Ectodermal cell (in vitro differentiated cells): ENCODE measurements at regions not wholly inside any gene's neighbourhood (a gene's known extent, or its start where the extent isn't known, plus 50 kb on each side); places are given as distances from the start of the nearest gene placed in this dataset.

Experiments used
- H3K27ac ChIP-seq: 2 replicates; pipeline ENCODE4 v1.7.0; 2013; ENCODE audit warnings: mild to moderate bottlenecking, low read depth, low read length; ENCODE audit not compliant: insufficient read depth, poor library complexity, severe bottlenecking
- H3K27me3 ChIP-seq: 2 replicates; pipeline ENCODE4 v1.7.0; 2013; ENCODE audit warnings: mild to moderate bottlenecking, low read length; ENCODE audit not compliant: insufficient read depth, control insufficient read depth, poor library complexity, severe bottlenecking
- H3K36me3 ChIP-seq: one replicate; pipeline ENCODE4 v1.7.0; 2013; ENCODE audit warnings: low read length; ENCODE audit not compliant: control insufficient read depth, insufficient read depth
- H3K4me1 ChIP-seq: one replicate; pipeline ENCODE4 v1.7.0; 2013; ENCODE audit warnings: low read length; ENCODE audit not compliant: control insufficient read depth, insufficient read depth
- H3K4me3 ChIP-seq: 2 replicates; pipeline ENCODE4 v1.7.0; 2013; ENCODE audit warnings: low read depth, low read length, control low read depth; ENCODE audit not compliant: insufficient read depth
- H3K9me3 ChIP-seq: 2 replicates; pipeline ENCODE4 v1.7.0; 2013; ENCODE audit warnings: mild to moderate bottlenecking, low read length, moderate library complexity; ENCODE audit not compliant: control insufficient read depth
- WGBS, 2 experiments: methylation state at CpG; one replicate each; pipeline ENCODE4 v1.1.7; 2013; ENCODE audit warnings: missing lambda C conversion rate in 2 of 2; 5-methylcytosine and 5-hydroxymethylcytosine counted together

- WGBS, 2 experiments, result 93 to 98% methylated on average over 2 of the region's 2 CpGs
- Histone ChIP-seq H3K4me3 (no peak overlapping the region), H3K36me3 (no peaks in the 10 kb centered on the region), H3K27ac (no peak overlapping the region), H3K27me3 (no peaks in the 10 kb centered on the region), H3K9me3 (no peaks in the 10 kb centered on the region), H3K4me1 (peaks cover 29% of the 10 kb centered on the region)
Observed at GRCh38 chr12:24084800-24085199, 135.3 kb upstream of the SOX5 start.

- WGBS, 2 experiments, result 89 to 90% methylated on average over 3 of the region's 3 CpGs
- no peak overlapping the region for H3K4me3 ChIP-seq
- H3K27ac ChIP-seq, result no peak overlapping the region
- no peaks in the 10 kb centered on the region for H3K36me3 ChIP-seq
- peaks cover 29% of the 10 kb centered on the region for H3K4me1 ChIP-seq
- H3K27me3 ChIP-seq, result no peaks in the 10 kb centered on the region
- H3K9me3 ChIP-seq, result no peaks in the 10 kb centered on the region
Observed at GRCh38 chr12:24083838-24084237, 134.4 kb upstream of the SOX5 start.

GRCh38 chr12:24081606-24082005 is 132.1 kb upstream of the SOX5 start:
- peaks cover 29% of the 10 kb centered on the region for H3K4me1 ChIP-seq
- WGBS, 2 experiments, result 26 to 35% methylated on average over 4 to 7 of the region's 7 CpGs
- no peak overlapping the region for H3K4me3 ChIP-seq
- H3K27ac ChIP-seq, result peak overlapping the region; percentile 89
- no peaks in the 10 kb centered on the region for H3K27me3 ChIP-seq
- H3K36me3 ChIP-seq, result no peaks in the 10 kb centered on the region
- H3K9me3 ChIP-seq, result no peaks in the 10 kb centered on the region

GRCh38 chr12:24081092-24081529 is 131.6 kb upstream of the SOX5 start:
- H3K9me3 ChIP-seq, result no peaks in the 10 kb centered on the region
- H3K4me1 ChIP-seq, result peaks cover 29% of the 10 kb centered on the region
- H3K36me3 ChIP-seq, result no peaks in the 10 kb centered on the region
- 91 to 97% methylated on average over 3 of the region's 4 CpGs for WGBS, 2 experiments
- H3K27ac ChIP-seq, result peak overlapping the region; percentile 89
- no peaks in the 10 kb centered on the region for H3K27me3 ChIP-seq
- no peak overlapping the region for H3K4me3 ChIP-seq

- no peak overlapping the region for H3K4me3 ChIP-seq
- H3K9me3 ChIP-seq, result no peaks in the 10 kb centered on the region
- no peaks in the 10 kb centered on the region for H3K27me3 ChIP-seq
- no peak overlapping the region for H3K27ac ChIP-seq
- H3K4me1 ChIP-seq, result peaks cover 29% of the 10 kb centered on the region
- H3K36me3 ChIP-seq, result no peaks in the 10 kb centered on the region
Observed at GRCh38 chr12:24080465-24080864, 131.0 kb upstream of the SOX5 start.

- Histone ChIP-seq H3K36me3 (no peaks in the 10 kb centered on the region), H3K9me3 (no peaks in the 10 kb centered on the region), H3K4me1 (peaks cover 29% of the 10 kb centered on the region), H3K27ac (no peak overlapping the region), H3K4me3 (no peak overlapping the region), H3K27me3 (no peaks in the 10 kb centered on the region)
- 82% methylated on average over 1 of the region's 2 CpGs; no CpG with 5 or more reads in 1 of the 2 experiments for WGBS, 2 experiments
Observed at GRCh38 chr12:24079083-24079482, 129.6 kb upstream of the SOX5 start.

- H3K27ac ChIP-seq, result no peak overlapping the region
- H3K36me3 ChIP-seq, result no peaks in the 10 kb centered on the region
- H3K27me3 ChIP-seq, result no peaks in the 10 kb centered on the region
- 94 to 98% methylated on average over 1 of the region's 1 CpG for WGBS, 2 experiments
- no peak overlapping the region for H3K4me3 ChIP-seq
- H3K4me1 ChIP-seq, result peaks cover 24% of the 10 kb centered on the region
- H3K9me3 ChIP-seq, result no peaks in the 10 kb centered on the region
Observed at GRCh38 chr12:24078318-24078765, 128.9 kb upstream of the SOX5 start.

GRCh38 chr12:24077161-24077560 is 127.7 kb upstream of the SOX5 start:
- 96% methylated on average over 4 to 5 of the region's 5 CpGs for WGBS, 2 experiments
- peaks cover 18% of the 10 kb centered on the region for H3K4me1 ChIP-seq
- no peaks in the 10 kb centered on the region for H3K27me3 ChIP-seq
- H3K27ac ChIP-seq, result no peak overlapping the region
- no peaks in the 10 kb centered on the region for H3K9me3 ChIP-seq
- no peak overlapping the region for H3K4me3 ChIP-seq
- H3K36me3 ChIP-seq, result no peaks in the 10 kb centered on the region

GRCh38 chr12:24075650-24076049 is 126.2 kb upstream of the SOX5 start:
- Histone ChIP-seq H3K9me3 (no peaks in the 10 kb centered on the region), H3K4me3 (no peak overlapping the region), H3K36me3 (no peaks in the 10 kb centered on the region), H3K4me1 (peaks cover 6% of the 10 kb centered on the region), H3K27me3 (no peaks in the 10 kb centered on the region), H3K27ac (no peak overlapping the region)
- 100% methylated on average over 1 of the region's 1 CpG for WGBS, 2 experiments

- 92 to 96% methylated on average over 3 of the region's 3 CpGs for WGBS, 2 experiments
- Histone ChIP-seq H3K27me3 (no peaks in the 10 kb centered on the region), H3K9me3 (no peaks in the 10 kb centered on the region), H3K4me1 (peaks cover 14% of the 10 kb centered on the region), H3K36me3 (no peaks in the 10 kb centered on the region), H3K27ac (no peak overlapping the region), H3K4me3 (no peak overlapping the region)
Observed at GRCh38 chr12:24073170-24073810, 123.8 kb upstream of the SOX5 start.

- no peaks in the 10 kb centered on the region for H3K36me3 ChIP-seq
- WGBS, 2 experiments, result 86 to 97% methylated on average over 1 of the region's 1 CpG
Observed at GRCh38 chr12:24072302-24072701, 122.8 kb upstream of the SOX5 start.

More at GRCh38 chr12:24072302-24072701, 122.8 kb upstream of the SOX5 start:
- no peaks in the 10 kb centered on the region for H3K27me3 ChIP-seq
- no peak overlapping the region for H3K27ac ChIP-seq
- H3K4me3 ChIP-seq, result no peak overlapping the region
- no peaks in the 10 kb centered on the region for H3K9me3 ChIP-seq
- peaks cover 14% of the 10 kb centered on the region for H3K4me1 ChIP-seq
